Ureter (tissue), 1 donor: ENCODE measurements at regions not wholly inside any gene's neighbourhood (a gene's known extent, or its start where the extent isn't known, plus 50 kb on each side); places are given as distances from the start of the nearest gene placed in this dataset.

Experiments
- DNase-seq: peaks from one replicate; pipeline ENCODE4 v3.0.0-alpha.2; 2020; ENCODE audit warnings: low spot score
- donor health status: DM: yes; HTN: yes; CAD: no.

GRCh38 chr18:53649621-53650020, 574.8 kb downstream of the MBD2 start:
- no peak for DNase-seq

- DNase-seq, result no peak
Observed at GRCh38 chr18:53644799-53645471, 579.5 kb downstream of the MBD2 start.

GRCh38 chr18:53639687-53640086, 584.8 kb downstream of the MBD2 start:
- no peak for DNase-seq

GRCh38 chr18:53629337-53629736, 595.1 kb downstream of the MBD2 start:
- no peak for DNase-seq

GRCh38 chr18:53625997-53626599, 598.4 kb downstream of the MBD2 start:
- DNase-seq, result no peak

GRCh38 chr18:53610957-53611356, 613.5 kb downstream of the MBD2 start:
- DNase-seq, result no peak

GRCh38 chr18:53606792-53607191, 617.7 kb downstream of the MBD2 start:
- DNase-seq, result no peak

GRCh38 chr18:53605198-53605597, 619.3 kb downstream of the MBD2 start:
- DNase-seq, result no peak

- no peak for DNase-seq
Observed at GRCh38 chr18:53603276-53603675, 621.2 kb downstream of the MBD2 start.

- no peak for DNase-seq
Observed at GRCh38 chr18:53601344-53601743, 623.1 kb downstream of the MBD2 start.

- DNase-seq, result no peak
Observed at GRCh38 chr18:53586923-53587322, 637.5 kb downstream of the MBD2 start.
